SJCRH30 (cell line): ENCODE measurements at regions not wholly inside any gene's neighbourhood (a gene's known extent, or its start where the extent isn't known, plus 50 kb on each side); places are given as distances from the start of the nearest gene placed in this dataset.
"Not testable (repeated sequence)": the region's sequence is repeated elsewhere in the genome, so short reads cannot be mapped to it uniquely, and the experiment has no call there.

Experiments used
- DNase-seq, 2 experiments: peaks; one replicate each; pipeline ENCODE4 v3.0.0-alpha.2; 2015 to 2020
- H3K27ac ChIP-seq: fragments of 250-450 bp; sonication (Bioruptor Pico); 2 replicates; pipeline ENCODE4 v1.5.1; 2020; ENCODE audit warnings: mild to moderate bottlenecking, moderate library complexity
- H3K27me3 ChIP-seq: fragments of 250-450 bp; sonication (Bioruptor Pico); 2 replicates; pipeline ENCODE4 v1.5.1; 2020; ENCODE audit warnings: mild to moderate bottlenecking, moderate library complexity
- H3K36me3 ChIP-seq: fragments of 250-450 bp; sonication (Bioruptor Pico); 2 replicates; pipeline ENCODE4 v1.5.1; 2020; ENCODE audit warnings: mild to moderate bottlenecking, moderate library complexity
- H3K4me1 ChIP-seq: fragments of 250-450 bp; sonication (Bioruptor Pico); 2 replicates; pipeline ENCODE4 v1.5.1; 2020; ENCODE audit warnings: mild to moderate bottlenecking, moderate library complexity
- H3K4me3 ChIP-seq: fragments of 250-450 bp; sonication (Bioruptor Pico); 2 replicates; pipeline ENCODE4 v1.5.1; 2020; ENCODE audit warnings: mild to moderate bottlenecking, moderate library complexity
- H3K9me3 ChIP-seq: fragments of 250-450 bp; sonication (Bioruptor Pico); replicated peaks from 2 replicates; pipeline ENCODE4 v1.5.1; 2020; ENCODE audit warnings: mild to moderate bottlenecking, moderate library complexity

- H3K9me3 ChIP-seq = no peaks in the 10 kb centered on the region
- DNase-seq = no peak
- H3K4me3 ChIP-seq = no peak overlapping the region
- H3K27ac ChIP-seq = no peak overlapping the region
- H3K4me1 ChIP-seq = no peaks in the 10 kb centered on the region
- H3K27me3 ChIP-seq = no peaks in the 10 kb centered on the region
- no peaks in the 10 kb centered on the region for H3K36me3 ChIP-seq
Observed at GRCh38 chr7:8809320-8809719, 375.9 kb downstream of the NXPH1 start.

GRCh38 chr7:8817448-8818036 is 384.1 kb downstream of the NXPH1 start:
- H3K27me3 ChIP-seq = no peaks in the 10 kb centered on the region
- DNase-seq = no peak
- no peaks in the 10 kb centered on the region for H3K36me3 ChIP-seq
- H3K4me1 ChIP-seq = no peaks in the 10 kb centered on the region
- H3K4me3 ChIP-seq = no peak overlapping the region
- H3K9me3 ChIP-seq = no peaks in the 10 kb centered on the region
- H3K27ac ChIP-seq = no peak overlapping the region

GRCh38 chr7:8818406-8818805 is 385.0 kb downstream of the NXPH1 start:
- Histone ChIP-seq H3K36me3 (no peaks in the 10 kb centered on the region), H3K27me3 (no peaks in the 10 kb centered on the region), H3K27ac (no peak overlapping the region), H3K4me1 (no peaks in the 10 kb centered on the region), H3K9me3 (no peaks in the 10 kb centered on the region), H3K4me3 (no peak overlapping the region)
- DNase-seq = no peak

- Histone ChIP-seq H3K4me1 (no peaks in the 10 kb centered on the region), H3K36me3 (no peaks in the 10 kb centered on the region), H3K27ac (no peak overlapping the region), H3K9me3 (no peaks in the 10 kb centered on the region), H3K4me3 (no peak overlapping the region), H3K27me3 (no peaks in the 10 kb centered on the region)
- no peak for DNase-seq
Observed at GRCh38 chr7:8822595-8822994, 389.2 kb downstream of the NXPH1 start.

- H3K27ac ChIP-seq = no peak overlapping the region
- H3K4me3 ChIP-seq = no peak overlapping the region
- no peaks in the 10 kb centered on the region for H3K4me1 ChIP-seq
- no peaks in the 10 kb centered on the region for H3K9me3 ChIP-seq
- no peak for DNase-seq
- H3K27me3 ChIP-seq = no peaks in the 10 kb centered on the region
- H3K36me3 ChIP-seq = no peaks in the 10 kb centered on the region
Observed at GRCh38 chr7:8823486-8823885, 390.1 kb downstream of the NXPH1 start.

- Histone ChIP-seq H3K36me3 (no peaks in the 10 kb centered on the region), H3K9me3 (no peaks in the 10 kb centered on the region), H3K4me3 (no peak overlapping the region), H3K4me1 (peaks cover 4% of the 10 kb centered on the region; the same call in 1 of the 2 replicates), H3K27ac (no peak overlapping the region), H3K27me3 (no peaks in the 10 kb centered on the region)
- DNase-seq = no peak
Observed at GRCh38 chr7:8827329-8827728, 393.9 kb downstream of the NXPH1 start.

- Histone ChIP-seq H3K4me3 (no peak overlapping the region), H3K36me3 (no peaks in the 10 kb centered on the region), H3K27me3 (no peaks in the 10 kb centered on the region), H3K27ac (no peak overlapping the region), H3K4me1 (peaks cover 4% of the 10 kb centered on the region; the same call in 1 of the 2 replicates), H3K9me3 (no peaks in the 10 kb centered on the region)
- DNase-seq = no peak
Observed at GRCh38 chr7:8829100-8829499, 395.7 kb downstream of the NXPH1 start.

GRCh38 chr7:8831376-8831775 is 398.0 kb downstream of the NXPH1 start:
- H3K4me1 ChIP-seq = peaks cover 4% of the 10 kb centered on the region; the same call in 1 of the 2 replicates
- H3K9me3 ChIP-seq = no peaks in the 10 kb centered on the region
- peak in 1 of 2 experiments; percentile 14 for DNase-seq
- H3K27ac ChIP-seq = no peak overlapping the region
- H3K4me3 ChIP-seq = no peak overlapping the region
- no peaks in the 10 kb centered on the region for H3K27me3 ChIP-seq
- no peaks in the 10 kb centered on the region for H3K36me3 ChIP-seq

GRCh38 chr7:8833355-8833754 is 399.9 kb downstream of the NXPH1 start:
- no peak overlapping the region for H3K4me3 ChIP-seq
- H3K4me1 ChIP-seq = peaks cover 4% of the 10 kb centered on the region; the same call in 1 of the 2 replicates
- no peaks in the 10 kb centered on the region for H3K9me3 ChIP-seq
- no peak for DNase-seq
- H3K36me3 ChIP-seq = no peaks in the 10 kb centered on the region
- H3K27me3 ChIP-seq = no peaks in the 10 kb centered on the region
- no peak overlapping the region for H3K27ac ChIP-seq

- no peaks in the 10 kb centered on the region for H3K9me3 ChIP-seq
- no peak for DNase-seq
- H3K36me3 ChIP-seq = no peaks in the 10 kb centered on the region
- H3K4me3 ChIP-seq = no peak overlapping the region
- no peak overlapping the region for H3K27ac ChIP-seq
- no peaks in the 10 kb centered on the region for H3K27me3 ChIP-seq
- H3K4me1 ChIP-seq = no peaks in the 10 kb centered on the region
Observed at GRCh38 chr7:8841171-8841570, 407.8 kb downstream of the NXPH1 start.

- Histone ChIP-seq H3K9me3 (no peaks in the 10 kb centered on the region), H3K4me3 (no peak overlapping the region), H3K27me3 (no peaks in the 10 kb centered on the region), H3K36me3 (no peaks in the 10 kb centered on the region), H3K4me1 (no peaks in the 10 kb centered on the region), H3K27ac (no peak overlapping the region)
- no peak for DNase-seq
Observed at GRCh38 chr7:8871716-8872115, 438.3 kb downstream of the NXPH1 start.

GRCh38 chr7:8881916-8882315 is 448.5 kb downstream of the NXPH1 start:
- no peaks in the 10 kb centered on the region for H3K27me3 ChIP-seq
- H3K27ac ChIP-seq = no peak overlapping the region
- H3K4me3 ChIP-seq = no peak overlapping the region
- H3K9me3 ChIP-seq = no peaks in the 10 kb centered on the region
- H3K36me3 ChIP-seq = no peaks in the 10 kb centered on the region
- no peaks in the 10 kb centered on the region for H3K4me1 ChIP-seq
- no peak for DNase-seq

GRCh38 chr7:8885480-8886000 is 452.1 kb downstream of the NXPH1 start:
- Histone ChIP-seq H3K4me3 (no peak overlapping the region), H3K4me1 (peaks cover 5% of the 10 kb centered on the region), H3K9me3 (no peaks in the 10 kb centered on the region), H3K27ac (no peak overlapping the region), H3K27me3 (no peaks in the 10 kb centered on the region), H3K36me3 (no peaks in the 10 kb centered on the region)
- no peak for DNase-seq

- not testable (repeated sequence) for H3K9me3 ChIP-seq, H3K27me3 ChIP-seq, DNase-seq, H3K27ac ChIP-seq, H3K4me3 ChIP-seq, H3K36me3 ChIP-seq, H3K4me1 ChIP-seq
Observed at GRCh38 chr7:8890346-8890745, 456.9 kb downstream of the NXPH1 start.

GRCh38 chr7:8893775-8894174 is 460.4 kb downstream of the NXPH1 start:
- Histone ChIP-seq H3K27ac (no peak overlapping the region), H3K9me3 (no peaks in the 10 kb centered on the region), H3K27me3 (no peaks in the 10 kb centered on the region), H3K4me1 (peaks cover 6% of the 10 kb centered on the region), H3K4me3 (no peak overlapping the region), H3K36me3 (no peaks in the 10 kb centered on the region)
- DNase-seq = no peak

- Histone ChIP-seq H3K4me1 (no peaks in the 10 kb centered on the region), H3K9me3 (no peaks in the 10 kb centered on the region), H3K36me3 (no peaks in the 10 kb centered on the region), H3K27me3 (no peaks in the 10 kb centered on the region), H3K27ac (no peak overlapping the region), H3K4me3 (no peak overlapping the region)
- DNase-seq = no peak
Observed at GRCh38 chr7:8906396-8907075, 473.1 kb downstream of the NXPH1 start.
